Activated naive CD8-positive, alpha-beta T cell treated with anti-CD3 and anti-CD28 coated beads, Interleukin-2, amount 10 ng/mL, durations not matched to agents 7 days and 5 days (primary cell): ENCODE measurements at regions not wholly inside any gene's neighbourhood (a gene's known extent, or its start where the extent isn't known, plus 50 kb on each side); places are given as distances from the start of the nearest gene placed in this dataset.
"Not testable (repeated sequence)": the region's sequence is repeated elsewhere in the genome, so short reads cannot be mapped to it uniquely, and the experiment has no call there.

Experiments used
- ATAC-seq: fragments of 150-1000 bp; cut with Tn5 transposase; one replicate; pipeline ENCODE4 v1.10.0; 2021; ENCODE audit warnings: low read depth, moderate library complexity
- POLR2A ChIA-PET: fragments of 350-600 bp; sonication (Branson Sonifier 250); formaldehyde crosslinking; loops from one replicate; lab custom pipeline; 2021; ENCODE audit warnings: antibody characterized with exemption; lab: Charles Lee
- DNase-seq: peaks from one replicate; pipeline ENCODE4 v3.0.0; 2021
- H3K27ac Mint-ChIP-seq: one replicate; pipeline ENCODE4 v1.8.0; 2022; ENCODE audit warnings: mild to moderate bottlenecking, mixed read lengths
- H3K27me3 Mint-ChIP-seq: one replicate; pipeline ENCODE4 v1.8.0; 2022; ENCODE audit warnings: mild to moderate bottlenecking, moderate library complexity, mixed read lengths
- H3K36me3 Mint-ChIP-seq: one replicate; pipeline ENCODE4 v1.8.0; 2021; ENCODE audit warnings: mild to moderate bottlenecking, mixed read lengths
- H3K4me1 Mint-ChIP-seq: one replicate; pipeline ENCODE4 v1.8.0; 2021; ENCODE audit warnings: mixed read lengths
- H3K4me3 Mint-ChIP-seq: one replicate; pipeline ENCODE4 v1.8.0; 2022; ENCODE audit warnings: mild to moderate bottlenecking, moderate library complexity, mixed read lengths
- H3K9me3 Mint-ChIP-seq: one replicate; pipeline ENCODE4 v1.8.0; 2021; ENCODE audit warnings: mixed read lengths

GRCh38 chr14:43140453-43140852 lies 1366.6 kb downstream of the FSCB start:
- Mint-ChIP-seq H3K9me3 (peaks cover 2% of the 10 kb centered on the region), H3K4me1 (no peaks in the 10 kb centered on the region), H3K27me3 (no peaks in the 10 kb centered on the region), H3K27ac (no peak overlapping the region), H3K36me3 (no peaks in the 10 kb centered on the region), H3K4me3 (no peak overlapping the region)
- POLR2A ChIA-PET = no interaction called here
- ATAC-seq (no peak), DNase-seq (no peak)

- H3K27me3 Mint-ChIP-seq = no peaks in the 10 kb centered on the region
- POLR2A ChIA-PET = no interaction called here
- DNase-seq (no peak), ATAC-seq (no peak)
- no peaks in the 10 kb centered on the region for H3K36me3 Mint-ChIP-seq
- H3K27ac Mint-ChIP-seq = no peak overlapping the region
- no peaks in the 10 kb centered on the region for H3K4me1 Mint-ChIP-seq
- H3K9me3 Mint-ChIP-seq = peaks cover 9% of the 10 kb centered on the region
- no peak overlapping the region for H3K4me3 Mint-ChIP-seq
These were observed 1371.1 kb downstream of the FSCB start for GRCh38 chr14:43135877-43136411.

- POLR2A ChIA-PET = no interaction called here
- H3K36me3 Mint-ChIP-seq = no peaks in the 10 kb centered on the region
- ATAC-seq (no peak), DNase-seq (no peak)
- H3K27ac Mint-ChIP-seq = no peak overlapping the region
- H3K27me3 Mint-ChIP-seq = no peaks in the 10 kb centered on the region
- no peaks in the 10 kb centered on the region for H3K4me1 Mint-ChIP-seq
- peaks cover 9% of the 10 kb centered on the region for H3K9me3 Mint-ChIP-seq
- no peak overlapping the region for H3K4me3 Mint-ChIP-seq
These were observed 1374.6 kb downstream of the FSCB start for GRCh38 chr14:43132441-43132840.

- H3K27ac Mint-ChIP-seq, H3K27me3 Mint-ChIP-seq, H3K4me3 Mint-ChIP-seq, ATAC-seq, DNase-seq, H3K9me3 Mint-ChIP-seq, H3K4me1 Mint-ChIP-seq, H3K36me3 Mint-ChIP-seq, POLR2A ChIA-PET: not testable (repeated sequence)
These were observed 1378.7 kb downstream of the FSCB start for GRCh38 chr14:43128429-43128828.

- H3K36me3 Mint-ChIP-seq, H3K4me1 Mint-ChIP-seq, H3K4me3 Mint-ChIP-seq, DNase-seq, H3K27me3 Mint-ChIP-seq, H3K27ac Mint-ChIP-seq, POLR2A ChIA-PET, H3K9me3 Mint-ChIP-seq, ATAC-seq: not testable (repeated sequence)
These were observed 1379.2 kb downstream of the FSCB start for GRCh38 chr14:43127874-43128273.

- no peaks in the 10 kb centered on the region for H3K4me1 Mint-ChIP-seq
- ATAC-seq = no peak
- no peaks in the 10 kb centered on the region for H3K36me3 Mint-ChIP-seq
- H3K4me3 Mint-ChIP-seq = no peak overlapping the region
- POLR2A ChIA-PET = no interaction called here
- peaks cover 5% of the 10 kb centered on the region for H3K9me3 Mint-ChIP-seq
- DNase-seq = no peak
- no peaks in the 10 kb centered on the region for H3K27me3 Mint-ChIP-seq
- H3K27ac Mint-ChIP-seq = no peak overlapping the region
These were observed 1383.5 kb downstream of the FSCB start for GRCh38 chr14:43123544-43123943.

- H3K4me3 Mint-ChIP-seq = no peak overlapping the region
- ATAC-seq = no peak
These were observed 1387.4 kb downstream of the FSCB start for GRCh38 chr14:43119672-43120071.

GRCh38 chr14:43116341-43116740 lies 1390.7 kb downstream of the FSCB start:
- H3K4me3 Mint-ChIP-seq = no peak overlapping the region
- DNase-seq = no peak
- peaks cover 6% of the 10 kb centered on the region for H3K9me3 Mint-ChIP-seq
- POLR2A ChIA-PET = no interaction called here
- no peaks in the 10 kb centered on the region for H3K27me3 Mint-ChIP-seq
- ATAC-seq = no peak
- no peaks in the 10 kb centered on the region for H3K4me1 Mint-ChIP-seq
- no peaks in the 10 kb centered on the region for H3K36me3 Mint-ChIP-seq
- no peak overlapping the region for H3K27ac Mint-ChIP-seq

More at GRCh38 chr14:43119672-43120071, 1387.4 kb downstream of the FSCB start:
- peaks cover 6% of the 10 kb centered on the region for H3K9me3 Mint-ChIP-seq
- H3K4me1 Mint-ChIP-seq = no peaks in the 10 kb centered on the region
- H3K36me3 Mint-ChIP-seq = no peaks in the 10 kb centered on the region
- H3K27me3 Mint-ChIP-seq = no peaks in the 10 kb centered on the region
- POLR2A ChIA-PET = no interaction called here
- no peak overlapping the region for H3K27ac Mint-ChIP-seq
- no peak for DNase-seq

- Mint-ChIP-seq H3K4me3 (no peak overlapping the region), H3K27ac (no peak overlapping the region), H3K27me3 (no peaks in the 10 kb centered on the region), H3K9me3 (peaks cover 6% of the 10 kb centered on the region), H3K4me1 (no peaks in the 10 kb centered on the region), H3K36me3 (no peaks in the 10 kb centered on the region)
- ATAC-seq (no peak), DNase-seq (no peak)
- POLR2A ChIA-PET = no interaction called here
These were observed 1401.8 kb downstream of the FSCB start for GRCh38 chr14:43105305-43105704.

GRCh38 chr14:43090380-43090779 lies 1416.7 kb downstream of the FSCB start:
- Mint-ChIP-seq H3K36me3 (no peaks in the 10 kb centered on the region), H3K4me1 (no peaks in the 10 kb centered on the region), H3K27ac (no peak overlapping the region), H3K4me3 (no peak overlapping the region), H3K27me3 (no peaks in the 10 kb centered on the region), H3K9me3 (peaks cover 1% of the 10 kb centered on the region)
- POLR2A ChIA-PET = no interaction called here
- ATAC-seq (no peak), DNase-seq (no peak)

- Mint-ChIP-seq H3K27me3 (no peaks in the 10 kb centered on the region), H3K9me3 (peaks cover 1% of the 10 kb centered on the region), H3K4me3 (no peak overlapping the region), H3K36me3 (no peaks in the 10 kb centered on the region), H3K27ac (no peak overlapping the region), H3K4me1 (no peaks in the 10 kb centered on the region)
- POLR2A ChIA-PET = no interaction called here
- DNase-seq (no peak), ATAC-seq (no peak)
These were observed 1419.4 kb downstream of the FSCB start for GRCh38 chr14:43087666-43088065.

GRCh38 chr14:43085819-43086218 lies 1421.3 kb downstream of the FSCB start:
- H3K27ac Mint-ChIP-seq = no peak overlapping the region
- H3K9me3 Mint-ChIP-seq = peaks cover 1% of the 10 kb centered on the region
- DNase-seq (no peak), ATAC-seq (no peak)
- H3K4me3 Mint-ChIP-seq = no peak overlapping the region
- no peaks in the 10 kb centered on the region for H3K27me3 Mint-ChIP-seq
- no peaks in the 10 kb centered on the region for H3K4me1 Mint-ChIP-seq
- H3K36me3 Mint-ChIP-seq = no peaks in the 10 kb centered on the region
- POLR2A ChIA-PET = no interaction called here

GRCh38 chr14:43067372-43067771 lies 1439.7 kb downstream of the FSCB start:
- H3K4me1 Mint-ChIP-seq, H3K9me3 Mint-ChIP-seq, H3K4me3 Mint-ChIP-seq, H3K36me3 Mint-ChIP-seq, H3K27ac Mint-ChIP-seq, H3K27me3 Mint-ChIP-seq, DNase-seq, POLR2A ChIA-PET, ATAC-seq: not testable (repeated sequence)

- Mint-ChIP-seq H3K4me3 (no peak overlapping the region), H3K4me1 (no peaks in the 10 kb centered on the region), H3K27ac (no peak overlapping the region), H3K36me3 (no peaks in the 10 kb centered on the region), H3K9me3 (peaks cover 5% of the 10 kb centered on the region), H3K27me3 (no peaks in the 10 kb centered on the region)
- POLR2A ChIA-PET = no interaction called here
- DNase-seq (no peak), ATAC-seq (no peak)
These were observed 1449.4 kb downstream of the LRFN5 start for GRCh38 chr14:43056106-43056505.

GRCh38 chr14:43052897-43053296 lies 1446.2 kb downstream of the LRFN5 start:
- no peak for ATAC-seq
- no peak overlapping the region for H3K4me3 Mint-ChIP-seq
- POLR2A ChIA-PET = no interaction called here
- peaks cover 2% of the 10 kb centered on the region for H3K9me3 Mint-ChIP-seq
- no peaks in the 10 kb centered on the region for H3K27me3 Mint-ChIP-seq
- no peak for DNase-seq
- H3K4me1 Mint-ChIP-seq = no peaks in the 10 kb centered on the region
- no peaks in the 10 kb centered on the region for H3K36me3 Mint-ChIP-seq
- no peak overlapping the region for H3K27ac Mint-ChIP-seq
